ENCODE measurements at regions not wholly inside any gene's neighbourhood (a gene's known extent, or its start where the extent isn't known, plus 50 kb on each side); places are given as distances from the start of the nearest gene placed in this dataset.

DNA sequence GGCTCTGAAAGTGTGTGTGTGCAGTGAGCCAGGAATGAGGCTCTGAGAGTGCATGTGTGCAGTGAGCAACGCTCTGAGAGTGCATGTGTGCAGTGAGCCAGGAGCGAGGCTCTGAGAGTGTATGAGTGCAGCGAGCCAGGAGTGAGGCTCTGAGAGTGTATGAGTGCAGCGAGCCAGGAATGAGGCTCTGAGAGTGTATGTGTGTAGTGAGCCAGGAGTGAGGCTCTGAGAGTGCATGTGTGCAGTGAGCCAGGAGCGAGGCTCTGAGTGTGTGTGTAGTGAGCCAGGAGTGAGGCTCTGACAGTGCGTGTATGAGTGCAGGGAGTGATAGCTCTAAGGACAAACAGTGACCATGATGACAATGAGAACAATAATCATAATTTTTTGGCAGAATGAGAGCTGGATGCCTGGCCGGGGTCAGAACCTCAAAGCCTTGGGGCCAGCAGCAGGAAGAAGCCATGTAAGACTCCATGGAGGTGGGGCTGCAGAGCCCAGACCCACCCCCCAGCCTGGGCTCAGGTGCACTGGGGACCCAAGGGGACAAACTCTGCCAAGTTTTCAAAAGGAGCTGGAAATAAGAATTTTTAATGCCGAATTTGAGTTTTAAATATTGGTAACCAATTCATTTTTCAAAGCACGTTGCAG lies 85.7 kb upstream of the PRR20G start:
- intact Hi-C loops (cut with DNase I; ENCODE audit: low total_unique reads): no loop called here
- Histone ChIP-seq H3K27me3 (no peaks in the 10 kb centered on the region), H3K4me1 (no peaks in the 10 kb centered on the region)

DNA sequence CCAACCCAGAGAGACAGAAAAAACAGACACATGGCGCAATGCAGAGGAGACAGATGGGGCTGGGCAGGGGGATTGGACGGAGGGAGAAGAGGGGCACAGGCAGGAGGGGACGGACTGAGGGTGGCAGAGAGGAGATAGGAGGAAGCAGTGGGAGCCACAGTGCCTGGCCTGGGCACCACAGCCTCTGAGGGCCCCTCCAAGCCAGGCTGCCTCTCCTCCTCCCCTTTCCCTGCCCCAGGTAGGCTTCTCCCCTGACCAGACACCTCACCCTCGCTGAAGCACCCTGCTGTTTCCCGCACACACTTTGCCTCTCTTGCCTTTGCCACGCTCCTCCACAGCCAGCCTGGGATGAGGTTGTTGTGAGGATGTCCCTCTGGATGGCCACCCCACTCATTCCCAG lies 84.0 kb upstream of the PRR20G start:
- TF ChIP-seq POLR2A (IDR thresholded peaks at IDR 0.05): no peak
- Histone ChIP-seq H3K9me3 (no peaks in the 10 kb centered on the region), H3K36me3 (no peaks in the 10 kb centered on the region), H3K27ac (no peak overlapping the region), H3K27me3 (no peaks in the 10 kb centered on the region), H3K4me3 (no peak overlapping the region), H3K4me1 (no peaks in the 10 kb centered on the region)
- no peak for DNase-seq
- intact Hi-C loops (cut with DNase I; ENCODE audit: low total_unique reads): no loop called here

More for the DNA sequence above, 85.7 kb upstream of the PRR20G start:
- DNase-seq: no peak
- H3K27ac ChIP-seq: no peak overlapping the region
- TF ChIP-seq, protein P1, sequence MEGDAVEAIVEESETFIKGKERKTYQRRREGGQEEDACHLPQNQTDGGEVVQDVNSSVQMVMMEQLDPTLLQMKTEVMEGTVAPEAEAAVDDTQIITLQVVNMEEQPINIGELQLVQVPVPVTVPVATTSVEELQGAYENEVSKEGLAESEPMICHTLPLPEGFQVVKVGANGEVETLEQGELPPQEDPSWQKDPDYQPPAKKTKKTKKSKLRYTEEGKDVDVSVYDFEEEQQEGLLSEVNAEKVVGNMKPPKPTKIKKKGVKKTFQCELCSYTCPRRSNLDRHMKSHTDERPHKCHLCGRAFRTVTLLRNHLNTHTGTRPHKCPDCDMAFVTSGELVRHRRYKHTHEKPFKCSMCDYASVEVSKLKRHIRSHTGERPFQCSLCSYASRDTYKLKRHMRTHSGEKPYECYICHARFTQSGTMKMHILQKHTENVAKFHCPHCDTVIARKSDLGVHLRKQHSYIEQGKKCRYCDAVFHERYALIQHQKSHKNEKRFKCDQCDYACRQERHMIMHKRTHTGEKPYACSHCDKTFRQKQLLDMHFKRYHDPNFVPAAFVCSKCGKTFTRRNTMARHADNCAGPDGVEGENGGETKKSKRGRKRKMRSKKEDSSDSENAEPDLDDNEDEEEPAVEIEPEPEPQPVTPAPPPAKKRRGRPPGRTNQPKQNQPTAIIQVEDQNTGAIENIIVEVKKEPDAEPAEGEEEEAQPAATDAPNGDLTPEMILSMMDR (IDR thresholded peaks at IDR 0.05): no peak
- no peak for TF ChIP-seq POLR2A (IDR thresholded peaks at IDR 0.05)
- no peak overlapping the region for H3K4me3 ChIP-seq
- no peaks in the 10 kb centered on the region for H3K9me3 ChIP-seq
- no peaks in the 10 kb centered on the region for H3K36me3 ChIP-seq

DNA sequence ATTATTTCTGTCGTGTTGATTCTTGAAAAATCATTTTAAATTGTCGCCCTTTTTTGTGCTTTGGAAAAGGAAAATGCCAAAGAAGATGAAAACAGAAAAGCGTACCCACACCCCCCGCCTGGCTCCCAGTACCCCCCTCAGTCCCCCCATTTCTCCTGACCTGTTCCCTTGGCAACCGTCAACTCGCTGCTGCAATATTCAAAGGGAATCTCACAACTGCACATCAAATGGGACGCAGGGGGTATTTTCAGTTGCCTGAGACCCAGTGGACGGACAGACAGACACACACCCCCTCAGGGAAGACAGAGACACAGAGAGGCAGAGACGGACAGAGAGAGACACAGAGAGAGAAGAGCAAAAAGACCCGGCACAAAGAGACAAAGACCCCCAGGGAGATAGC lies 83.5 kb upstream of the PRR20G start:
- intact Hi-C loops (cut with DNase I; ENCODE audit: low total_unique reads): no loop called here
- Histone ChIP-seq H3K4me1 (no peaks in the 10 kb centered on the region), H3K27me3 (no peaks in the 10 kb centered on the region), H3K27ac (no peak overlapping the region), H3K4me3 (no peak overlapping the region), H3K36me3 (no peaks in the 10 kb centered on the region), H3K9me3 (no peaks in the 10 kb centered on the region)
- no peak for TF ChIP-seq POLR2A (IDR thresholded peaks at IDR 0.05)
- TF ChIP-seq, protein P1 (IDR thresholded peaks at IDR 0.05): no peak
- no peak for DNase-seq

DNA sequence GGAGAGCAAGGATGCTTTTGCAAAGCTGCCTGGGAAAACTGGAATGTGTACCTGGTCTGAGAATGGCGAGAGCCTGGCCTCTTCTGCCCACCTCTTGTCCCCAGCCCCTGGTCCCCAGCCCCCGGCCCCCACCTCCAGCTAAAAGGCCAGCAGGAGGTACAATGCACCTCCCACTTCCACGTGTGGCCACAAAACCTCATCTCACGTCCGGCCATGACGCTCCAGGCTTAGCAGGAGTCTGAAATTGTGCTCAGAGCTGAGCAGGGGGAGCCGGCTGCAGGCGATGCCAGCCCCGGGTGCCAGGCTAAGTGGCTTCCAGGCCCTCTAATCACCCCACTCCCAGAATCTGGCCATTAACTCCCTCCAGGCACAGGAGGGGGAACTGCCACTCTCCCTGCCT lies 83.1 kb upstream of the PRR20G start:
- DNase-seq: no peak
- Histone ChIP-seq H3K36me3 (no peaks in the 10 kb centered on the region), H3K4me3 (no peak overlapping the region), H3K27me3 (no peaks in the 10 kb centered on the region), H3K27ac (no peak overlapping the region), H3K9me3 (no peaks in the 10 kb centered on the region), H3K4me1 (no peaks in the 10 kb centered on the region)
- TF ChIP-seq, protein P1 (IDR thresholded peaks at IDR 0.05): no peak
- no peak for TF ChIP-seq POLR2A (IDR thresholded peaks at IDR 0.05)
- intact Hi-C loops (cut with DNase I; ENCODE audit: low total_unique reads): no loop called here

DNA sequence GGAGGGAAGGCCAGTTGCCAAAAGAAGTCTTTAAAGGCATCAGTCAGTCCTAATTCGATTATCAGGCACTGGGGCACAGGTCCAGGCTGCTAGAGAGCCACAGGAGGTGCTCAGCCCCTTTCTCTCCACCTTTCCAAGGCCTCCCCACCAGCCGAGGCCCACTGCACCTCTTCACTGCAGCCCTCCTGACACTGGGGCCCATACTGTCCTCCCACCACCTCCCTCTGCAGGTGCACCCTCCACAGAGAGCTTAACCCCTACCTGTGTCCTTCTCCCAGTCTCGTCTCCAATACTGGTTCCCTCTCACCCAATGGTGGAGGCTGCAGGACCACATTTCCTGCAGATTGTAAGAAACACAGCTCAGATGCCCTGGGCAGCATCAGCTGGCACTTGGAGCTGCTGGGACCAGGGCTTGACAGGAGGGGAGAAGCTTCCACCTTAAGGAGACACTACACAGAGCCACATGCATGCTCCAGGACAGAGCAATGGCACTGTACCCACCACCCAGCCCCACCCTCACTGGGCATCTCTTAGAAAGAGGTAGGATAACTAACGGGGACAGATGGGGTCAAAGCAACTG lies 81.6 kb upstream of the PRR20G start:
- no peaks in the 10 kb centered on the region for H3K27me3 ChIP-seq
- DNase-seq: no peak
- intact Hi-C loops (cut with DNase I; ENCODE audit: low total_unique reads): no loop called here

More for the DNA sequence above, 81.6 kb upstream of the PRR20G start:
- no peaks in the 10 kb centered on the region for H3K4me1 ChIP-seq
- TF ChIP-seq, protein P1 (IDR thresholded peaks at IDR 0.05): no peak
- H3K9me3 ChIP-seq: no peaks in the 10 kb centered on the region
- no peak overlapping the region for H3K27ac ChIP-seq
- no peak overlapping the region for H3K4me3 ChIP-seq
- no peaks in the 10 kb centered on the region for H3K36me3 ChIP-seq

Data from uterus (tissue), 3 donors.